ENCODE measurements at regions not wholly inside any gene's neighbourhood (a gene's known extent, or its start where the extent isn't known, plus 50 kb on each side); places are given as distances from the start of the nearest gene placed in this dataset.

- Histone ChIP-seq H3K27ac (no peak overlapping the region), H3K4me1 (replicated peaks) (peaks cover 4% of the 10 kb centered on the region; the same call in 1 of the 2 replicates)
- DNase-seq (ENCODE audit: low read depth in 1 of 2, low spot score in 2 of 2): no peak
Measured at GRCh38 chr13:79267560-79267959, 138.5 kb downstream of the RBM26 start.

GRCh38 chr13:79258489-79258888 lies 147.6 kb downstream of the RBM26 start:
- Histone ChIP-seq H3K27me3 (replicated peaks) (peaks cover 6% of the 10 kb centered on the region; the same call in 1 of the 2 replicates), H3K4me3 (no peak overlapping the region), H3K36me3 (no peaks in the 10 kb centered on the region), H3K4me1 (replicated peaks) (no peaks in the 10 kb centered on the region), H3K9me3 (replicated peaks) (no peaks in the 10 kb centered on the region), H3K27ac (no peak overlapping the region)
- DNase-seq (ENCODE audit: low read depth in 1 of 2, low spot score in 2 of 2): no peak

More at GRCh38 chr13:79267560-79267959, 138.5 kb downstream of the RBM26 start:
- Histone ChIP-seq H3K4me3 (no peak overlapping the region), H3K27me3 (replicated peaks) (0 out of 2 replicates have a peak, but pooled peaks cover 2% of the 10 kb centered on the region), H3K36me3 (no peaks in the 10 kb centered on the region), H3K9me3 (replicated peaks) (no peaks in the 10 kb centered on the region)

- Histone ChIP-seq H3K4me1 (replicated peaks) (no peaks in the 10 kb centered on the region), H3K27me3 (replicated peaks) (no peaks in the 10 kb centered on the region; the same call in 1 of the 2 replicates), H3K4me3 (no peak overlapping the region), H3K36me3 (no peaks in the 10 kb centered on the region), H3K9me3 (replicated peaks) (no peaks in the 10 kb centered on the region), H3K27ac (no peak overlapping the region)
- DNase-seq (ENCODE audit: low read depth in 1 of 2, low spot score in 2 of 2): no peak
Measured at GRCh38 chr13:79246578-79246949, 159.5 kb downstream of the RBM26 start.

- no peak for DNase-seq (ENCODE audit: low read depth in 1 of 2, low spot score in 2 of 2)
- Histone ChIP-seq H3K9me3 (replicated peaks) (no peaks in the 10 kb centered on the region), H3K4me3 (no peak overlapping the region), H3K36me3 (no peaks in the 10 kb centered on the region), H3K4me1 (replicated peaks) (no peaks in the 10 kb centered on the region), H3K27ac (no peak overlapping the region), H3K27me3 (replicated peaks) (no peaks in the 10 kb centered on the region; the same call in 1 of the 2 replicates)
Measured at GRCh38 chr13:79245937-79246577, 160.0 kb downstream of the RBM26 start.

- no peak for DNase-seq (ENCODE audit: low read depth in 1 of 2, low spot score in 2 of 2)
- no peaks in the 10 kb centered on the region for H3K9me3 ChIP-seq (replicated peaks)
- H3K4me3 ChIP-seq: no peak overlapping the region
- no peaks in the 10 kb centered on the region for H3K36me3 ChIP-seq
- no peaks in the 10 kb centered on the region; the same call in 1 of the 2 replicates for H3K27me3 ChIP-seq (replicated peaks)
- no peak overlapping the region for H3K27ac ChIP-seq
- no peaks in the 10 kb centered on the region for H3K4me1 ChIP-seq (replicated peaks)
Measured at GRCh38 chr13:79241697-79242096, 164.4 kb downstream of the RBM26 start.

GRCh38 chr13:79237981-79238380 lies 168.1 kb downstream of the RBM26 start:
- no peak overlapping the region for H3K4me3 ChIP-seq
- H3K27me3 ChIP-seq (replicated peaks): no peaks in the 10 kb centered on the region
- DNase-seq (ENCODE audit: low read depth in 1 of 2, low spot score in 2 of 2): no peak
- H3K27ac ChIP-seq: no peak overlapping the region
- no peaks in the 10 kb centered on the region for H3K36me3 ChIP-seq
- H3K9me3 ChIP-seq (replicated peaks): no peaks in the 10 kb centered on the region
- H3K4me1 ChIP-seq (replicated peaks): no peaks in the 10 kb centered on the region

GRCh38 chr13:79231887-79232286 lies 174.2 kb downstream of the RBM26 start:
- no peak for DNase-seq (ENCODE audit: low read depth in 1 of 2, low spot score in 2 of 2)
- H3K9me3 ChIP-seq (replicated peaks): no peaks in the 10 kb centered on the region
- no peaks in the 10 kb centered on the region for H3K27me3 ChIP-seq (replicated peaks)

GRCh38 chr13:79229761-79230160 lies 176.3 kb downstream of the RBM26 start:
- H3K27ac ChIP-seq: no peak overlapping the region
- no peaks in the 10 kb centered on the region for H3K9me3 ChIP-seq (replicated peaks)

More at GRCh38 chr13:79231887-79232286, 174.2 kb downstream of the RBM26 start:
- Histone ChIP-seq H3K36me3 (no peaks in the 10 kb centered on the region), H3K4me1 (replicated peaks) (no peaks in the 10 kb centered on the region), H3K4me3 (no peak overlapping the region), H3K27ac (no peak overlapping the region)

GRCh38 chr13:79228972-79229371 lies 177.1 kb downstream of the RBM26 start:
- no peak overlapping the region for H3K27ac ChIP-seq
- H3K9me3 ChIP-seq (replicated peaks): no peaks in the 10 kb centered on the region
- H3K4me1 ChIP-seq (replicated peaks): no peaks in the 10 kb centered on the region
- H3K27me3 ChIP-seq (replicated peaks): no peaks in the 10 kb centered on the region
- no peaks in the 10 kb centered on the region for H3K36me3 ChIP-seq
- H3K4me3 ChIP-seq: no peak overlapping the region
- DNase-seq (ENCODE audit: low read depth in 1 of 2, low spot score in 2 of 2): no peak

More at GRCh38 chr13:79229761-79230160, 176.3 kb downstream of the RBM26 start:
- H3K27me3 ChIP-seq (replicated peaks): no peaks in the 10 kb centered on the region
- H3K4me3 ChIP-seq: no peak overlapping the region
- H3K4me1 ChIP-seq (replicated peaks): no peaks in the 10 kb centered on the region
- no peaks in the 10 kb centered on the region for H3K36me3 ChIP-seq
- no peak for DNase-seq (ENCODE audit: low read depth in 1 of 2, low spot score in 2 of 2)

GRCh38 chr13:79227418-79227817 lies 178.6 kb downstream of the RBM26 start:
- DNase-seq (ENCODE audit: low read depth in 1 of 2, low spot score in 2 of 2): no peak
- no peak overlapping the region for H3K4me3 ChIP-seq
- no peaks in the 10 kb centered on the region for H3K36me3 ChIP-seq
- no peaks in the 10 kb centered on the region for H3K27me3 ChIP-seq (replicated peaks)
- no peaks in the 10 kb centered on the region for H3K4me1 ChIP-seq (replicated peaks)
- no peak overlapping the region for H3K27ac ChIP-seq
- no peaks in the 10 kb centered on the region for H3K9me3 ChIP-seq (replicated peaks)

- no peaks in the 10 kb centered on the region for H3K36me3 ChIP-seq
- H3K27ac ChIP-seq: no peak overlapping the region
- DNase-seq (ENCODE audit: low read depth in 1 of 2, low spot score in 2 of 2): no peak
- H3K27me3 ChIP-seq (replicated peaks): no peaks in the 10 kb centered on the region
- no peak overlapping the region for H3K4me3 ChIP-seq
- no peaks in the 10 kb centered on the region for H3K9me3 ChIP-seq (replicated peaks)
- H3K4me1 ChIP-seq (replicated peaks): no peaks in the 10 kb centered on the region
Measured at GRCh38 chr13:79226938-79227337, 179.1 kb downstream of the RBM26 start.

- no peaks in the 10 kb centered on the region for H3K36me3 ChIP-seq
- no peak overlapping the region for H3K4me3 ChIP-seq
- no peaks in the 10 kb centered on the region for H3K9me3 ChIP-seq (replicated peaks)
- DNase-seq (ENCODE audit: low read depth in 1 of 2, low spot score in 2 of 2): no peak
- H3K4me1 ChIP-seq (replicated peaks): no peaks in the 10 kb centered on the region
- no peak overlapping the region for H3K27ac ChIP-seq
- H3K27me3 ChIP-seq (replicated peaks): no peaks in the 10 kb centered on the region
Measured at GRCh38 chr13:79226250-79226649, 179.8 kb downstream of the RBM26 start.

GRCh38 chr13:79225487-79226232 lies 180.4 kb downstream of the RBM26 start:
- H3K4me1 ChIP-seq (replicated peaks): no peaks in the 10 kb centered on the region
- no peaks in the 10 kb centered on the region for H3K36me3 ChIP-seq
- no peak for DNase-seq (ENCODE audit: low read depth in 1 of 2, low spot score in 2 of 2)
- no peak overlapping the region for H3K4me3 ChIP-seq
- H3K9me3 ChIP-seq (replicated peaks): no peaks in the 10 kb centered on the region
- H3K27me3 ChIP-seq (replicated peaks): no peaks in the 10 kb centered on the region
- no peak overlapping the region for H3K27ac ChIP-seq

- Histone ChIP-seq H3K4me3 (no peak overlapping the region), H3K4me1 (replicated peaks) (no peaks in the 10 kb centered on the region), H3K27me3 (replicated peaks) (no peaks in the 10 kb centered on the region), H3K9me3 (replicated peaks) (no peaks in the 10 kb centered on the region), H3K36me3 (no peaks in the 10 kb centered on the region), H3K27ac (no peak overlapping the region)
- DNase-seq (ENCODE audit: low read depth in 1 of 2, low spot score in 2 of 2): no peak
Measured at GRCh38 chr13:79222427-79223205, 183.4 kb downstream of the RBM26 start.
